Liver (tissue), 3 donors: ENCODE measurements at regions not wholly inside any gene's neighbourhood (a gene's known extent, or its start where the extent isn't known, plus 50 kb on each side); places are given as distances from the start of the nearest gene placed in this dataset.

Experiments used
- ATF3 ChIP-seq: IDR thresholded peaks from 2 replicates; pipeline ENCODE4 v1.6.1; 2016; ENCODE audit warnings: antibody characterized with exemption
- CTCF ChIP-seq: fragments of 150-350 bp; IDR thresholded peaks from 2 replicates; pipeline ENCODE4 v1.5.1; 2017; ENCODE audit warnings: improper control_type of control experiment, low read depth, low read length; ENCODE audit not compliant: missing input control
- EGR1 ChIP-seq, 2 donors: IDR thresholded peaks; 2 replicates each; pipeline ENCODE4 v1.6.1; 2016 to 2018; ENCODE audit warnings: antibody characterized with exemption in 2 of 2, low read depth in 2 of 2
- GABPA ChIP-seq, 2 donors: IDR thresholded peaks in 1 of 2; conservative IDR thresholded peaks in 1 of 2; 2 replicates each; pipeline ENCODE4 v1.6.1; 2016; ENCODE audit warnings: antibody characterized with exemption in 2 of 2, mild to moderate bottlenecking in 1 of 2, moderate library complexity in 1 of 2
- JUND ChIP-seq, 2 donors: IDR thresholded peaks; 2 replicates each; pipeline ENCODE4 v1.6.1; 2016; ENCODE audit warnings: antibody characterized with exemption in 2 of 2
- NR2F2 ChIP-seq: IDR thresholded peaks from 2 replicates; pipeline ENCODE4 v1.6.1; 2016; ENCODE audit warnings: antibody characterized with exemption
- RAD21 ChIP-seq, 2 donors: IDR thresholded peaks; 2 replicates each; pipeline ENCODE4 v1.6.1; 2016; ENCODE audit warnings: antibody characterized with exemption in 2 of 2, mild to moderate bottlenecking in 2 of 2
- YY1 ChIP-seq: IDR thresholded peaks from 2 replicates; pipeline ENCODE4 v1.6.1; 2016; ENCODE audit warnings: antibody characterized with exemption, mild to moderate bottlenecking
- ZBTB33 ChIP-seq: IDR thresholded peaks from 2 replicates; pipeline ENCODE4 v1.6.1; 2016; ENCODE audit warnings: antibody characterized with exemption
- donor health status: healthy.
- donor health status: healthy.

- TF ChIP-seq YY1: no peak
- TF ChIP-seq CTCF: no peak
- TF ChIP-seq EGR1 (IDR thresholded peaks at IDR 0.05; ENCODE audit: low read depth in 2 of 2): no peak
- no peak for TF ChIP-seq JUND (IDR thresholded peaks at IDR 0.05)
- TF ChIP-seq ZBTB33: no peak
- TF ChIP-seq ATF3: no peak
- TF ChIP-seq NR2F2: no peak
- no peak for TF ChIP-seq RAD21 (IDR thresholded peaks at IDR 0.05)
- no peak for TF ChIP-seq GABPA (IDR thresholded peaks at IDR 0.05 in 1 of 2, conservative IDR thresholded peaks at IDR 0.05 in 1 of 2)
Measured at GRCh38 chr6:62737792-62738191, 451.8 kb upstream of the KHDRBS2 start.
